Sigmoid colon (tissue), 4 donors: ENCODE measurements at regions not wholly inside any gene's neighbourhood (a gene's known extent, or its start where the extent isn't known, plus 50 kb on each side); places are given as distances from the start of the nearest gene placed in this dataset.

Source experiments
- POLR2A ChIP-seq, 2 donors: fragments of 450-650 bp; IDR thresholded peaks; one replicate each; pipeline ENCODE4 v1.6.1; 2016; ENCODE audit warnings: antibody characterized with exemption in 2 of 2, mild to moderate bottlenecking in 2 of 2, moderate library complexity in 2 of 2
- POLR2AphosphoS5 ChIP-seq, 4 donors: sonication (generic); formaldehyde crosslinking; IDR thresholded peaks; one replicate each; pipeline ENCODE4 v1.6.1; 2017; ENCODE audit warnings: antibody characterized with exemption in 4 of 4
- TF ChIP-seq, protein P1 (sequence below), 4 experiments: fragments of 450-650 bp in 3 of 4; fragments of 200-600 bp in 1 of 4; IDR thresholded peaks; one replicate each; pipeline ENCODE4 v1.5.1; 2016 to 2019; ENCODE audit warnings: antibody characterized with exemption in 4 of 4, mild to moderate bottlenecking in 3 of 4, moderate library complexity in 2 of 4

DNA sequence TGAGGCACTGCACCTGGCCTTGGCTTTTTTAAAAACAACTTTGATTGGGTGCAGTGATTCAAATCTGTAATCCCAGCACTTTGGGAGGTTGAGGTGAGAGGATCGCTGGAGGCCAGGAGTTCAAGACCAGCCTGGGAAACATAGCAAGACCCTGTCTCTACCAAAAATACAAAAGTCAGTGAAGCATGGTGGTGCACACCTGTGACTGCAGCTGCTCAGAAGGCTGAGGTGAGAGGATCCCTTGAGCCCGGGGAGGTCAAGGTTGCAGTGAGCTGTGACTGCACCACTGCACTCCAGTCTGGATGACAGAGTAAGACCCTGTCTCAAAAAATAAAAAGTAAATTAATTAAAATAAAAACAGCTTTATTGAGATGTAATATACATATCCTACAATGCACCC is 84.9 kb downstream of the NPTX2 start:
- TF ChIP-seq POLR2A (IDR thresholded peaks at IDR 0.05) (no peak), POLR2AphosphoS5 (IDR thresholded peaks at IDR 0.05) (no peak)
- TF ChIP-seq, protein P1, sequence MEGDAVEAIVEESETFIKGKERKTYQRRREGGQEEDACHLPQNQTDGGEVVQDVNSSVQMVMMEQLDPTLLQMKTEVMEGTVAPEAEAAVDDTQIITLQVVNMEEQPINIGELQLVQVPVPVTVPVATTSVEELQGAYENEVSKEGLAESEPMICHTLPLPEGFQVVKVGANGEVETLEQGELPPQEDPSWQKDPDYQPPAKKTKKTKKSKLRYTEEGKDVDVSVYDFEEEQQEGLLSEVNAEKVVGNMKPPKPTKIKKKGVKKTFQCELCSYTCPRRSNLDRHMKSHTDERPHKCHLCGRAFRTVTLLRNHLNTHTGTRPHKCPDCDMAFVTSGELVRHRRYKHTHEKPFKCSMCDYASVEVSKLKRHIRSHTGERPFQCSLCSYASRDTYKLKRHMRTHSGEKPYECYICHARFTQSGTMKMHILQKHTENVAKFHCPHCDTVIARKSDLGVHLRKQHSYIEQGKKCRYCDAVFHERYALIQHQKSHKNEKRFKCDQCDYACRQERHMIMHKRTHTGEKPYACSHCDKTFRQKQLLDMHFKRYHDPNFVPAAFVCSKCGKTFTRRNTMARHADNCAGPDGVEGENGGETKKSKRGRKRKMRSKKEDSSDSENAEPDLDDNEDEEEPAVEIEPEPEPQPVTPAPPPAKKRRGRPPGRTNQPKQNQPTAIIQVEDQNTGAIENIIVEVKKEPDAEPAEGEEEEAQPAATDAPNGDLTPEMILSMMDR (IDR thresholded peaks at IDR 0.05): no peak
